ENCODE measurements at regions not wholly inside any gene's neighbourhood (a gene's known extent, or its start where the extent isn't known, plus 50 kb on each side); places are given as distances from the start of the nearest gene placed in this dataset.

GRCh38 chr4:108473163-108473720, 147.1 kb upstream of the RPL34 start:
- no peak overlapping the region for H3K27ac ChIP-seq (ENCODE audit: low read length)
- H3K79me2 ChIP-seq (ENCODE audit: low read length): no peaks in the 10 kb centered on the region
- no peaks in the 10 kb centered on the region for H4K20me1 ChIP-seq (ENCODE audit: insufficient read depth, low read length)
- no peak overlapping the region for H3K9ac ChIP-seq (ENCODE audit: low read length)
- no peaks in the 10 kb centered on the region for H3K27me3 ChIP-seq (replicated peaks; ENCODE audit: insufficient read depth, low read length)
- H3F3A ChIP-seq (ENCODE audit: insufficient read depth, low read length): peaks cover 12% of the 10 kb centered on the region
- H3K4me1 ChIP-seq (ENCODE audit: low read length): peaks cover 28% of the 10 kb centered on the region
- no peak overlapping the region for H2AFZ ChIP-seq (ENCODE audit: low read length)
- DNase-seq: no peak
- no peaks in the 10 kb centered on the region for H3K9me3 ChIP-seq (replicated peaks; ENCODE audit: insufficient read depth, low read length)
- no peak overlapping the region for H3K4me2 ChIP-seq (ENCODE audit: low read depth, low read length)
- H3K9me2 ChIP-seq (replicated peaks; ENCODE audit: insufficient read depth, low read length): no peaks in the 10 kb centered on the region
- H3K4me3 ChIP-seq (ENCODE audit: low read length): no peak overlapping the region
- no peaks in the 10 kb centered on the region for H3K36me3 ChIP-seq (replicated peaks; ENCODE audit: insufficient read depth, low read length)
- no peak for TF ChIP-seq EZH2 (optimal IDR thresholded peaks at IDR 0.05; ENCODE audit: low read depth, low read length)
- TF ChIP-seq, protein P1, sequence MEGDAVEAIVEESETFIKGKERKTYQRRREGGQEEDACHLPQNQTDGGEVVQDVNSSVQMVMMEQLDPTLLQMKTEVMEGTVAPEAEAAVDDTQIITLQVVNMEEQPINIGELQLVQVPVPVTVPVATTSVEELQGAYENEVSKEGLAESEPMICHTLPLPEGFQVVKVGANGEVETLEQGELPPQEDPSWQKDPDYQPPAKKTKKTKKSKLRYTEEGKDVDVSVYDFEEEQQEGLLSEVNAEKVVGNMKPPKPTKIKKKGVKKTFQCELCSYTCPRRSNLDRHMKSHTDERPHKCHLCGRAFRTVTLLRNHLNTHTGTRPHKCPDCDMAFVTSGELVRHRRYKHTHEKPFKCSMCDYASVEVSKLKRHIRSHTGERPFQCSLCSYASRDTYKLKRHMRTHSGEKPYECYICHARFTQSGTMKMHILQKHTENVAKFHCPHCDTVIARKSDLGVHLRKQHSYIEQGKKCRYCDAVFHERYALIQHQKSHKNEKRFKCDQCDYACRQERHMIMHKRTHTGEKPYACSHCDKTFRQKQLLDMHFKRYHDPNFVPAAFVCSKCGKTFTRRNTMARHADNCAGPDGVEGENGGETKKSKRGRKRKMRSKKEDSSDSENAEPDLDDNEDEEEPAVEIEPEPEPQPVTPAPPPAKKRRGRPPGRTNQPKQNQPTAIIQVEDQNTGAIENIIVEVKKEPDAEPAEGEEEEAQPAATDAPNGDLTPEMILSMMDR (IDR thresholded peaks at IDR 0.05; ENCODE audit: low read length): no peak; the same call in 1 of the 2 replicates
- no peak for TF ChIP-seq EZH2phosphoT487 (IDR thresholded peaks at IDR 0.05; ENCODE audit: low read length)

DNA sequence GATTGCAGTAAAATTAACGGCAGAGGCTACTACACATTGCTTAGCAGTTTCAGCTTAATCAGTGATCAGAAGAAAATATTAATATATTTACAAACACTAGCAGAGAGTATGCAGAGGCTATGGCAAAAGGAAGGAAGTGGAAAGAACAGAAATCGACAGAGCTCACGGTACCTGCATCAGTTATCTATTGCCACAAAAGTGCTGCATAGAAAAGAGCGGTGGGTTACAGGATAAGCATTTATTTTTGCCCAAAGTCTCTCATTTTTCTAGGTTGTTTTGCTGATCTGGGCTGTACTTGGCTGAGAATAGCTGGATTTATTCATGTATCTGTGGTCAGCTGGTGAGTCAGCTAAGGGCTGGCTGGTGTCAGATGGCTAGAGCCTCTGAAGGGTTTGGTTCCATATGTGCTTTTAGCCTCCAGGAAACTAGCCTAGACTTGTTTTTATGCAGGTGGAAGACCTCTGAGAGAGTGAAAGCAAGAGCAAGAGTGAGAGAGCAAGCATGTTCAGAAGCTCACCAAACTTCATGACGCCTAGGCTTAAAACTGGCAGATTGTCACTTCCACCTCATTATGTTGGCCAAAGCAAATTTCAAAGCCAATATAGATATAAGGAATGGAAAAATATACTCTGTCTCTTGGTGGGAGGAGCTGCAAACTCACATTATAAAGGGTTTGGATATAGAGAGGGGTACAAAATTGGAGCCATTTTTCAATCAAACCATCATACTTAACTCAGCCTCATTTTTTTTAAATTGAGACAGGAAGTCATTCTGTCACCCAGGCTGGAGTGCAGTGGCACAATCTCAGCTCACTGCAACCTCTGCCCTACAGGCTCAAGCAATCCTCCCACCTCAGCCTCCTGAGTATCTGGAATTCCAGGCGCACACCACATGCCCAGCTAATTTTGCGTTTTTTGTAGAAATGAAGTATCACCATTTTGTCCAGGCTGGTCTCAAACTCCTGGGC, 153.2 kb upstream of the RPL34 start:
- peaks cover 30% of the 10 kb centered on the region for H3F3A ChIP-seq (ENCODE audit: insufficient read depth, low read length)
- no peaks in the 10 kb centered on the region for H3K79me2 ChIP-seq (ENCODE audit: low read length)
- peak overlapping the region; percentile 30 for H3K4me3 ChIP-seq (ENCODE audit: low read length)
- H2AFZ ChIP-seq (ENCODE audit: low read length): peak overlapping the region; percentile 11; the same call in 1 of the 2 replicates
- DNase-seq: peak; percentile 98
- no peaks in the 10 kb centered on the region for H3K27me3 ChIP-seq (replicated peaks; ENCODE audit: insufficient read depth, low read length)
- no peaks in the 10 kb centered on the region for H3K9me2 ChIP-seq (replicated peaks; ENCODE audit: insufficient read depth, low read length)
- peak overlapping the region; percentile 26; the same call in 1 of the 2 replicates for H3K9ac ChIP-seq (ENCODE audit: low read length)
- no peaks in the 10 kb centered on the region for H4K20me1 ChIP-seq (ENCODE audit: insufficient read depth, low read length)
- H3K36me3 ChIP-seq (replicated peaks; ENCODE audit: insufficient read depth, low read length): no peaks in the 10 kb centered on the region
- H3K27ac ChIP-seq (ENCODE audit: low read length): peak overlapping the region; percentile 77
- no peaks in the 10 kb centered on the region for H3K9me3 ChIP-seq (replicated peaks; ENCODE audit: insufficient read depth, low read length)
- peaks cover 41% of the 10 kb centered on the region for H3K4me1 ChIP-seq (ENCODE audit: low read length)
- TF ChIP-seq EZH2phosphoT487 (IDR thresholded peaks at IDR 0.05; ENCODE audit: low read length) (no peak), EZH2 (optimal IDR thresholded peaks at IDR 0.05; ENCODE audit: low read depth, low read length) (no peak)
- TF ChIP-seq, protein P1 (IDR thresholded peaks at IDR 0.05; ENCODE audit: low read length): no peak; the same call in 1 of the 2 replicates
- H3K4me2 ChIP-seq (ENCODE audit: low read depth, low read length): peak overlapping the region; percentile 53

GRCh38 chr4:108465886-108466500, 154.4 kb upstream of the RPL34 start:
- peak overlapping the region; percentile 77 for H3K27ac ChIP-seq (ENCODE audit: low read length)
- peak overlapping the region; percentile 53 for H3K4me2 ChIP-seq (ENCODE audit: low read depth, low read length)
- peak overlapping the region; percentile 30 for H3K4me3 ChIP-seq (ENCODE audit: low read length)
- H3F3A ChIP-seq (ENCODE audit: insufficient read depth, low read length): peaks cover 36% of the 10 kb centered on the region
- H3K27me3 ChIP-seq (replicated peaks; ENCODE audit: insufficient read depth, low read length): no peaks in the 10 kb centered on the region
- DNase-seq: no peak
- no peaks in the 10 kb centered on the region for H3K79me2 ChIP-seq (ENCODE audit: low read length)
- H3K9me3 ChIP-seq (replicated peaks; ENCODE audit: insufficient read depth, low read length): no peaks in the 10 kb centered on the region
- H3K9ac ChIP-seq (ENCODE audit: low read length): peak overlapping the region; percentile 26
- H3K9me2 ChIP-seq (replicated peaks; ENCODE audit: insufficient read depth, low read length): no peaks in the 10 kb centered on the region
- no peaks in the 10 kb centered on the region for H4K20me1 ChIP-seq (ENCODE audit: insufficient read depth, low read length)
- H3K4me1 ChIP-seq (ENCODE audit: low read length): peaks cover 52% of the 10 kb centered on the region
- TF ChIP-seq, protein P1 (IDR thresholded peaks at IDR 0.05; ENCODE audit: low read length): no peak
- TF ChIP-seq EZH2 (optimal IDR thresholded peaks at IDR 0.05; ENCODE audit: low read depth, low read length) (no peak), EZH2phosphoT487 (IDR thresholded peaks at IDR 0.05; ENCODE audit: low read length) (no peak)
- no peaks in the 10 kb centered on the region for H3K36me3 ChIP-seq (replicated peaks; ENCODE audit: insufficient read depth, low read length)
- peak overlapping the region; percentile 48 for H2AFZ ChIP-seq (ENCODE audit: low read length)

Data from MM.1S (cell line).